ENCODE measurements at regions not wholly inside any gene's neighbourhood (a gene's known extent, or its start where the extent isn't known, plus 50 kb on each side); places are given as distances from the start of the nearest gene placed in this dataset.

DNA sequence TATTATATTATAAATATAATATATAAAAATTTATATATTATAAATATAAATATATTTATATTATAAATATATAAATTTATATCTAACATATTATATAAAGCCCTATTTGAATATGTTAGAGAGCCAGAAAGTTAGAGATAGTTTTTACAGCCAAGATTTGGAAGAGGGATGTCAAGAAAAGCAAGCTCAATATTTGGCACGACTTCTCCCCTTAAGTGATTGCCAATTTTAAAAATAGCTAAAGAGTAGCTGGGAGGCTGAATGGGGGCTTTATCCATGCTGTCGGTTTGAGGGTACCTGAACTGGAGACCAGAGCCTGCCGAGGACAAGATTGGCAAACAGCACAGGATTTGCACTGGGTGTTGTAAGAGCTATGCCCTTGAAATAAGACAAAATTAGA is 180.9 kb upstream of the GYPC start:
- TF ChIP-seq CTCF (IDR thresholded peaks at IDR 0.05; ENCODE audit: low read depth, low read length) = no peak
- TF ChIP-seq POLR2A (IDR thresholded peaks at IDR 0.05; ENCODE audit: extremely low read depth, insufficient read length) = no peak
- TF ChIP-seq MYC (IDR thresholded peaks at IDR 0.05; ENCODE audit: low read depth, low read length) = no peak
- TF ChIP-seq, protein P1, sequence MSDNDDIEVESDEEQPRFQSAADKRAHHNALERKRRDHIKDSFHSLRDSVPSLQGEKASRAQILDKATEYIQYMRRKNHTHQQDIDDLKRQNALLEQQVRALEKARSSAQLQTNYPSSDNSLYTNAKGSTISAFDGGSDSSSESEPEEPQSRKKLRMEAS (IDR thresholded peaks at IDR 0.05; ENCODE audit: low read depth, low read length) = no peak

All from NB4 (cell line).